Natural killer cell (primary cell): ENCODE measurements at regions not wholly inside any gene's neighbourhood (a gene's known extent, or its start where the extent isn't known, plus 50 kb on each side); places are given as distances from the start of the nearest gene placed in this dataset.

ENCODE experiments used
- ATAC-seq, 3 donors: fragments of 150-1000 bp in 2 of 3; fragments of 200-7000 bp in 1 of 3; cut with Tn5 transposase; 1 replicate in 1 of 3; 2 replicates in 2 of 3; pipeline ENCODE4 v1.10.0; 2021; ENCODE audit warnings: mild to moderate bottlenecking in 2 of 3, moderate library complexity in 2 of 3
- DNase-seq, 2 donors: peaks; one replicate each; pipeline versions ENCODE4 v3.0.0 to v3.0.0-alpha.2; 2013 to 2021; ENCODE audit warnings: mixed read lengths in 1 of 2
- H3K27ac ChIP-seq: one replicate; pipeline ENCODE4 v1.5.1; 2013; ENCODE audit warnings: mild to moderate bottlenecking, low read length
- H3K27me3 ChIP-seq: one replicate; pipeline ENCODE4 v1.6.1; 2013; ENCODE audit warnings: low read length; ENCODE audit not compliant: control insufficient read depth, insufficient read depth
- H3K36me3 ChIP-seq: one replicate; pipeline ENCODE4 v1.6.1; 2013; ENCODE audit warnings: low read length; ENCODE audit not compliant: control insufficient read depth, insufficient read depth
- H3K4me1 ChIP-seq: one replicate; pipeline ENCODE4 v1.6.1; 2013; ENCODE audit warnings: low read length; ENCODE audit not compliant: control insufficient read depth, insufficient read depth
- H3K4me3 ChIP-seq: one replicate; pipeline ENCODE4 v1.5.1; 2013; ENCODE audit warnings: low read length
- H3K9me3 ChIP-seq: one replicate; pipeline ENCODE4 v1.6.1; 2013; ENCODE audit warnings: low read length; ENCODE audit not compliant: control insufficient read depth, insufficient read depth
- H3K27ac Mint-ChIP-seq, 2 donors: one replicate each; pipeline ENCODE4 v1.8.0; 2022; ENCODE audit warnings: mild to moderate bottlenecking in 2 of 2, mixed read lengths in 2 of 2, moderate library complexity in 1 of 2
- H3K27me3 Mint-ChIP-seq, 2 donors: one replicate each; pipeline ENCODE4 v1.8.0; 2022; ENCODE audit warnings: low read depth in 2 of 2, mixed read lengths in 2 of 2
- H3K36me3 Mint-ChIP-seq: one replicate; pipeline ENCODE4 v1.8.0; 2022; ENCODE audit warnings: mixed read lengths
- H3K4me1 Mint-ChIP-seq, 2 donors: one replicate each; pipeline ENCODE4 v1.8.0; 2022; ENCODE audit warnings: mixed read lengths in 2 of 2
- H3K4me3 Mint-ChIP-seq: one replicate; pipeline ENCODE4 v1.8.0; 2022; ENCODE audit warnings: mild to moderate bottlenecking, moderate library complexity, mixed read lengths
- H3K9me3 Mint-ChIP-seq, 2 donors: one replicate each; pipeline ENCODE4 v1.8.0; 2022; ENCODE audit warnings: mixed read lengths in 2 of 2
- CTCF ChIP-seq: fragments of 200-600 bp; IDR thresholded peaks from one replicate; pipeline ENCODE4 v1.8.0; 2022; ENCODE audit warnings: antibody characterized with exemption
- WGBS: methylation state at CpG from one replicate; pipeline ENCODE4 v1.1.7; 2013; ENCODE audit warnings: missing lambda C conversion rate; ENCODE audit not compliant: insufficient coverage; 5-methylcytosine and 5-hydroxymethylcytosine counted together
- intact Hi-C: fragments of 100-400 bp; cut with micrococcal nuclease; formaldehyde crosslinking; loops from one replicate; pipeline ENCODE4 v1.14.2; 2022

- no peaks in the 10 kb centered on the region for H3K27me3 Mint-ChIP-seq
- no peak for ATAC-seq
- TF ChIP-seq CTCF = no peak
- H3K4me1 ChIP-seq = no peaks in the 10 kb centered on the region
- H3K9me3 ChIP-seq = peaks cover 10% of the 10 kb centered on the region
- H3K4me3 ChIP-seq = no peak overlapping the region
- intact Hi-C loops = no loop called here
- H3K27ac ChIP-seq = no peak overlapping the region
- H3K4me3 Mint-ChIP-seq = no peak overlapping the region
- H3K9me3 Mint-ChIP-seq = peaks cover 15 to 21% of the 10 kb centered on the region in 2 donors
- no peak for DNase-seq
- no peaks in the 10 kb centered on the region for H3K36me3 ChIP-seq
- no peaks in the 10 kb centered on the region for H3K4me1 Mint-ChIP-seq
- 83% methylated on average over 3 of the region's 3 CpGs for WGBS
- H3K27me3 ChIP-seq = no peaks in the 10 kb centered on the region
- no peak overlapping the region for H3K27ac Mint-ChIP-seq
- no peaks in the 10 kb centered on the region for H3K36me3 Mint-ChIP-seq
Measured at GRCh38 chr10:59493017-59493416, 130.7 kb upstream of the FAM13C start.

GRCh38 chr10:59479426-59479825, 117.1 kb upstream of the FAM13C start:
- 86% methylated on average over 6 of the region's 6 CpGs for WGBS

GRCh38 chr10:59470570-59470969, 108.2 kb upstream of the FAM13C start:
- Mint-ChIP-seq H3K4me3 (no peak overlapping the region), H3K36me3 (no peaks in the 10 kb centered on the region)

More at GRCh38 chr10:59479426-59479825, 117.1 kb upstream of the FAM13C start:
- Histone ChIP-seq H3K4me1 (no peaks in the 10 kb centered on the region), H3K4me3 (no peak overlapping the region), H3K27me3 (no peaks in the 10 kb centered on the region), H3K36me3 (no peaks in the 10 kb centered on the region), H3K9me3 (no peaks in the 10 kb centered on the region), H3K27ac (no peak overlapping the region)
- Mint-ChIP-seq H3K36me3 (no peaks in the 10 kb centered on the region), H3K4me3 (no peak overlapping the region), H3K9me3 (peaks cover 9 to 11% of the 10 kb centered on the region in 2 donors), H3K4me1 (no peaks in the 10 kb centered on the region), H3K27ac (no peak overlapping the region), H3K27me3 (no peaks in the 10 kb centered on the region)
- TF ChIP-seq CTCF = no peak
- ATAC-seq (no peak), DNase-seq (no peak)
- intact Hi-C loops = no loop called here

More at GRCh38 chr10:59470570-59470969, 108.2 kb upstream of the FAM13C start:
- Histone ChIP-seq H3K27me3 (no peaks in the 10 kb centered on the region), H3K4me3 (no peak overlapping the region), H3K9me3 (no peaks in the 10 kb centered on the region), H3K36me3 (no peaks in the 10 kb centered on the region), H3K4me1 (no peaks in the 10 kb centered on the region), H3K27ac (no peak overlapping the region)
- no peak for TF ChIP-seq CTCF
- H3K9me3 Mint-ChIP-seq = peaks cover 17 to 25% of the 10 kb centered on the region in 2 donors
- ATAC-seq (no peak), DNase-seq (no peak)
- no peaks in the 10 kb centered on the region for H3K4me1 Mint-ChIP-seq
- H3K27ac Mint-ChIP-seq = no peak overlapping the region
- WGBS = 90% methylated on average over 5 of the region's 5 CpGs
- intact Hi-C loops = no loop called here
- no peaks in the 10 kb centered on the region for H3K27me3 Mint-ChIP-seq
